HUES64 (cell line): ENCODE measurements at regions not wholly inside any gene's neighbourhood (a gene's known extent, or its start where the extent isn't known, plus 50 kb on each side); places are given as distances from the start of the nearest gene placed in this dataset.

Experiments used
- H3K27ac ChIP-seq: 2 replicates; pipeline ENCODE4 v1.7.0; 2013; ENCODE audit warnings: low read depth, low read length, inconsistent platforms
- H3K27me3 ChIP-seq: 2 replicates; pipeline ENCODE4 v1.6.1; 2013; ENCODE audit warnings: mild to moderate bottlenecking, low read length; ENCODE audit not compliant: insufficient read depth
- H3K36me3 ChIP-seq: 2 replicates; pipeline ENCODE4 v1.6.1; 2013; ENCODE audit warnings: mild to moderate bottlenecking, low read length; ENCODE audit not compliant: insufficient read depth
- H3K4me1 ChIP-seq: 2 replicates; pipeline ENCODE4 v1.6.1; 2013; ENCODE audit warnings: mild to moderate bottlenecking, low read length, moderate library complexity; ENCODE audit not compliant: insufficient read depth
- H3K4me3 ChIP-seq: 2 replicates; pipeline ENCODE4 v1.5.1; 2013; ENCODE audit warnings: mild to moderate bottlenecking, low read length, moderate library complexity
- H3K9ac ChIP-seq: 2 replicates; pipeline ENCODE4 v1.6.1; 2013; ENCODE audit warnings: mild to moderate bottlenecking, low read depth, low read length
- H3K9me3 ChIP-seq: 2 replicates; pipeline ENCODE4 v1.6.1; 2013; ENCODE audit warnings: low read depth, low read length; ENCODE audit not compliant: insufficient read depth
- WGBS: fragments of 150-250, 120-280 bp; methylation state at CpG from one replicate; pipeline ENCODE4 v1.1.7; 2013; ENCODE audit warnings: missing lambda C conversion rate; 5-methylcytosine and 5-hydroxymethylcytosine counted together

DNA sequence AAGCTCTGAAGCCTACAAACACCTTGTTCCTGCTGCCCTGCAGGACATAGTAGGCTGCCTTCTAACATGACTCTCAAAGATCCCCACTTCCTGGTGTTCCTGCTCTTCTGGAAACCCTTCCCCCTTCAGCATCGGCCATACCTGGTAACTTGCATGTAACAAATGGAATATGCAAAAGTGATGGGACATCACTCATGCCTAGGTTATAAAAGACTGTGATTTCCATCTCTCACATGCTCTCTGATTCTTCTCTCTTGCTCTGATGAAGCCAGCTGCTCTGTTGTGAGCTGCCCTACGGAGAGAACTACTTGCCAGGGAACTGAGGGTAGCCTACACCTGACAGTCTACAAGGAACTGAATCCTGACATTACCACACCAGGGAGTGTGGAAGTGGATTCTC, 72.9 kb upstream of the IRX6 start:
- 92% methylated on average over 2 of the region's 2 CpGs for WGBS
- H3K4me3 ChIP-seq = no peak overlapping the region
- no peaks in the 10 kb centered on the region for H3K36me3 ChIP-seq
- H3K27ac ChIP-seq = no peak overlapping the region
- H3K9ac ChIP-seq = no peak overlapping the region
- peaks cover 7% of the 10 kb centered on the region for H3K4me1 ChIP-seq
- H3K9me3 ChIP-seq = no peaks in the 10 kb centered on the region
- H3K27me3 ChIP-seq = no peaks in the 10 kb centered on the region

DNA sequence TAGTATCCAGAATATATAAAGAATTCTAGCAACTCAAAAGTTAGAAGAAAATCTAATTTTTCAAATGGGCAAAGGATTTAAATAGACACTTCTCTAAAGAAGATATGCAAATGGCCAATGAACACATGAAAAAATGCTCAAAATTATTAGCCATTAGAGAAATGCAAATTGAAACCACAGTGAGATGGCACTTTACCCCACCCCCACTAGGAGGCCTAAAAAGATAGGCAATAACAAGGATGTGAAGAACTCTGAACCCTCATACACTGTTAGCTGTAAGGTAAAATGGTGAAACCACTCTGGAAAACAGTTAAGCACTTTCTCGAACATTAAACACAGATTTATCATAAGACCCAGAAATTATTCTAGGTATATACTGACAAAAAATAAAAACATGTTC, 71.4 kb upstream of the IRX6 start:
- no peaks in the 10 kb centered on the region for H3K9me3 ChIP-seq
- H3K36me3 ChIP-seq = no peaks in the 10 kb centered on the region
- H3K27ac ChIP-seq = no peak overlapping the region
- H3K27me3 ChIP-seq = no peaks in the 10 kb centered on the region
- no peak overlapping the region for H3K9ac ChIP-seq
- peaks cover 7% of the 10 kb centered on the region for H3K4me1 ChIP-seq
- no peak overlapping the region for H3K4me3 ChIP-seq
- WGBS = no CpG with 5 or more reads among the region's 1 CpG

DNA sequence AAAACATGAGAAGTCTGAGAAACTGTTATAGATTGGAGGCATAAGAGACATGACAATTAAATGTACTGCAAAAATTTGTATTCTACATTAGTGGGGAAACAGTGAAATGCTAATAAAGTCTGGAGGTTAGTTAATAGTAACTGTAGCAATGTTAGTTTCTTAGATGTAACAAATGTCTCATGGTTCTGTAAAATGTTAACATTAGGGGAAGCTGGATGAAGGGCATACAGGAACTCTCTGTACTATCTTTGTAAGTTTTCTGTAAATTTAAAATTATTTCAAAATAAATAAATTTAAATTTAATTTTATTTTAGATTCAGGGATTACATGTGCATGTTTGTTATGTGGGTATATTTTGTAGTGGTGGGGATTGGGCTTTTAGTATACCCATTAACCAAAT, 70.0 kb upstream of the IRX6 start:
- H3K27ac ChIP-seq = no peak overlapping the region
- H3K4me1 ChIP-seq = peaks cover 7% of the 10 kb centered on the region
- H3K27me3 ChIP-seq = no peaks in the 10 kb centered on the region
- no peaks in the 10 kb centered on the region for H3K36me3 ChIP-seq
- H3K9me3 ChIP-seq = no peaks in the 10 kb centered on the region
- H3K4me3 ChIP-seq = no peak overlapping the region
- H3K9ac ChIP-seq = no peak overlapping the region

DNA sequence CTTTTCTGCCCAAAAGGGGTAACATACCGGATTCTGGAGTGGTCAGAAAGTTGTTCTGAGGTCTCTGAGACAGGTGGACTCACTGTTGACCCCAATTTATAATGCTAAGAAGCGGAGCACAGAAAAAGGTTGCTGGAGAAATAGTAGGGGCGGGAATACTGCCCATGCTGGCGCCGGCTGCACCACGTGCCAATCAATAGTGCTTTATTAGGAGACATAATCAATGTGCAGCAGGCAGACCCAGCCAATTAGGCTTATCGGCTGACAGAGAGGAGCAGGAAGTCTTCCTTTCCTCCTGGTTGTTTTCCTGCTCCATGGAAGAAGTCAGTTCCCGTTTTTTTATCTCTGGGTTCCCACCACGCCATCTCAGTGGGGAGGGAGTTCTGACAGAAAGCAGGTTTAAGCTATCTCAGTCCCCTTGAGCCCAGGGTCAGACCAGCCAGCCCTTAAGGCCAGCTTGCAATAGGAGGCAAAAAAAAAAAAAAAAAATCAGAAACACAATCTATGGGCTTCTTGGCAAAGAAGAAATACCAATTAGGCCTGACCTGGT, 68.2 kb upstream of the IRX6 start:
- H3K27me3 ChIP-seq = no peaks in the 10 kb centered on the region
- no peaks in the 10 kb centered on the region for H3K4me1 ChIP-seq
- H3K36me3 ChIP-seq = no peaks in the 10 kb centered on the region
- no peaks in the 10 kb centered on the region for H3K9me3 ChIP-seq
- H3K27ac ChIP-seq = no peak overlapping the region
- no peak overlapping the region for H3K4me3 ChIP-seq
- WGBS = 87% methylated on average over 9 of the region's 9 CpGs
- H3K9ac ChIP-seq = no peak overlapping the region

DNA sequence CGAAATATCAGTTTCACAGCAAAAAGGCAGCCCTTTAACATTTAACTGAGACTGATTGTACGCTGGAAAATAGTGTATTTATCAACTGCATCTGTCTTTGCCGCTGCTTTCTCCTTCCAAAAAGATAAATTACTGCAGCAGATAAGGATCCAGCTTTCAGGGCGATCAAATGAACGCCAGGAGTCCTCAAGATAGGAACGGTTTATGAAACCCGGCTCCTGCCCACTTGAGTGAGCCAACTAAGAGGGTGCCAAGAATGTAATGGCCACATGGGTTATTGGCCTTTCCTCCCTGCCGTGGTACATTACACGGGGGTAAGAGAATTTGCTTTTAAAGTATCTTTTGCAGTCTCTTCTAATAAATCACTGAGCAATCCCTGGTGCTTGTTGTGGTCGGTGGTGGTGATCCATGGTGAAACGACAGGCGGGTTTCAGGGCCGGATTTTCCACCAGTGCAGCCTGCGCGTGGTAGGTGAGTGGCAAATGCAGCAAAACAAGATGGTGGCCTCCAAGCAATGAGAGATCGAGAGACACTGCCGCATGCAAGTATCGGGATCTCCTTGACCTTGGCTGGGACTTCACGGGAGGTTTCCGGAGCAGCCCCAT, 67.5 kb upstream of the IRX6 start:
- H3K9ac ChIP-seq = no peak overlapping the region
- whole genome bisulfite sequencing = 93% methylated on average over 20 of the region's 20 CpGs
- no peaks in the 10 kb centered on the region for H3K36me3 ChIP-seq
- H3K4me1 ChIP-seq = no peaks in the 10 kb centered on the region
- no peaks in the 10 kb centered on the region for H3K27me3 ChIP-seq
- H3K4me3 ChIP-seq = no peak overlapping the region
- no peaks in the 10 kb centered on the region for H3K9me3 ChIP-seq
- no peak overlapping the region for H3K27ac ChIP-seq

DNA sequence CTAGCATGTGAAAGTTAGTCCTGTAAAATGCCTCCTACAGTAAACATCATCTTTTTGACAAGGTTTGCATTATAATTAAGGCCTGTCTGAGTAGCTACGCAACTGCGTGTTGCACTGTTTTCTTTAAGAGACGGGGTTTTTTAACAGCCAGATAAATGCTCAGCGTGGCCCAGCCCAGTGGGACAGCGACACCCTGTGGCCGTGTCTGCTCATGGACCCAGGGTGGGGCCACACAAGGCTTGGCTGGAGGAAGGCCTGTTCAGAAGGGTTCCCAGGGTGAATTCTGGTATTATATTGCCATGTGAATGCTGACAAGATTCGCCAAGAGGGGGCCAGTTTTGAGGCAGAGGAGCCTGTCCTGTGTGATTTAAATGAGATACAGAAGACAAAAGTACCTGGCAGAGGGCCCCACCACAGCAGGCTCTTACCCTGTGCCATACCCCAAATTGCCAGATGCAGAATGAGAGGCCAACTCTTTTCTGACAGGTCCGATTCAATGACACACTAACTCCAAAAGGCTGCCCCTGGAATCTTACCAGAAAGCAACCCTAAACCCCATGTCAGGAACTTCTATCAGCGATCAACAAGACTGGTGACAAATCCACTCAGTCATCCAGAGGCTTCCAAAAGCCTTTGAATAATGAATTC, 65.9 kb upstream of the IRX6 start:
- Histone ChIP-seq H3K27me3 (no peaks in the 10 kb centered on the region), H3K27ac (no peak overlapping the region), H3K9me3 (no peaks in the 10 kb centered on the region), H3K4me1 (no peaks in the 10 kb centered on the region), H3K36me3 (no peaks in the 10 kb centered on the region), H3K4me3 (no peak overlapping the region), H3K9ac (no peak overlapping the region)
- 34% methylated on average over 9 of the region's 9 CpGs for WGBS

DNA sequence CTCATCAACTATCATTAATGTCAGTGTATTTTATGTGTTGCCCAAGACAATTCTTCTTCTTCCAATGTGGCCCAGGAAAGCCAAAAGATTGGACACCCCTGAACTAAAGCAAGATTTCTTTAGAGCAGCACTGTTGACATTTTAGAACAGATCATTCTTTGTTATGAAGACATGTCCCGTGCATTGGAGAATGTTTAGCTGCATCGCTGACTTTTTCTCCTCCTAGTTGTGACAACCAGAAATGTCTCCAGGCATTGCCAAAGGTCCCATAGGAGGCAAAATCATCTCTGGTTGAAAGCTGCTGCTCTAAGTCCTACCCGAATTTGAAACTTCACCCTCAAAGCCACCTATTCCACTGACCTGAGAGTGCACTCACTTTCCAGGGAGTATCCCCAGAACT, 62.7 kb upstream of the IRX6 start:
- no peak overlapping the region for H3K9ac ChIP-seq
- H3K9me3 ChIP-seq = no peaks in the 10 kb centered on the region
- H3K4me1 ChIP-seq = no peaks in the 10 kb centered on the region
- no peak overlapping the region for H3K4me3 ChIP-seq
- no peak overlapping the region for H3K27ac ChIP-seq
- 90% methylated on average over 3 of the region's 3 CpGs for WGBS
- H3K36me3 ChIP-seq = no peaks in the 10 kb centered on the region
- no peaks in the 10 kb centered on the region for H3K27me3 ChIP-seq

DNA sequence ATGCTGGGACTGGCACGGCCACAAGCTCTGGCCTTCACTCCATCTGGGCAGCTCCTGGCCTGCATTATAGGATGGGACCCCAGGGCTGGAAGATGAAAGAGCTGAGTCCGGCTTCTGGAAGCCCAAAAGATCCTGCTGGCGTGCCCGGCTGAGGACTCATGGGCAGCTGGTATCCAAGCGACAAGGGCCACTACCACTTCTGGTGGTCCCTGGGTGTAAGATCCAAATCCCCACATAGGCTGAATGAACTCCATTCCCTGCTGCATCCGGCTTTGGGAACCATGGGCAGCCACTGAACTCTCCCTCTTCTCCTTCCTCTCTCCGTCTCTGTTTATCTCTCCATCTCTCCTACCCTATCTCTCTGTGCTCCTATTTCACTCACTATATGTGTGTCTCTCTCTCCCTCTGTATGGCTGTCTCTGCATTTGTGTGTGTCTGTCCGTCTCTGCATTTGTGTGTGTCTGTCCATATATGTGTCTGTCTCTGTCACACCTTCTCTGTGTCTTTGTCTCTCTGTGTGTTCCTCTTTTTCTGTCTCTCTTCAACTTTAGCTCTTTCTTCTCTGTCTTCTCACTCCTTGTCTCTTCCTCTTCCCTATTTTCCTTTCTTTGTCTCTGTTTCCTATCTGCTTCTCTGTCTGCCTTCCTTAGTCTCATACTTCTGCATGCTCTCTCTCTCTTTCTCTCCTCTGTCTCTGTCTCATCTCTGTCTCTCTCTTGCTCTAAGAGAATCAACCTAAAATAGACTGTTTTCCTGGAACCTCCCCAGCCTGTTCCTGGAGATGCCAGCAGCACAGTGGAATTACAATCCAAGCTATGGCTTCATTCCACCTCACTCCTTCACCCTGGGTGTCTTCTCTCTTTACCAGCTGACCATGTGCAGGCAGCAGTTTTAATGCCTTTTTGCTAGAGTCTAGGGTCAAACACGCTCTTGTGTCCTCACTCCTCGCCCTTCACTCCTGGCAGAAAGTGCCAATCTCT, 60.4 kb upstream of the IRX6 start:
- H3K27me3 ChIP-seq = no peaks in the 10 kb centered on the region
- H3K4me1 ChIP-seq = no peaks in the 10 kb centered on the region
- 87% methylated on average over 10 of the region's 10 CpGs for WGBS
- H3K36me3 ChIP-seq = no peaks in the 10 kb centered on the region
- H3K9me3 ChIP-seq = no peaks in the 10 kb centered on the region
- no peak overlapping the region for H3K4me3 ChIP-seq
- H3K27ac ChIP-seq = no peak overlapping the region
- H3K9ac ChIP-seq = no peak overlapping the region

DNA sequence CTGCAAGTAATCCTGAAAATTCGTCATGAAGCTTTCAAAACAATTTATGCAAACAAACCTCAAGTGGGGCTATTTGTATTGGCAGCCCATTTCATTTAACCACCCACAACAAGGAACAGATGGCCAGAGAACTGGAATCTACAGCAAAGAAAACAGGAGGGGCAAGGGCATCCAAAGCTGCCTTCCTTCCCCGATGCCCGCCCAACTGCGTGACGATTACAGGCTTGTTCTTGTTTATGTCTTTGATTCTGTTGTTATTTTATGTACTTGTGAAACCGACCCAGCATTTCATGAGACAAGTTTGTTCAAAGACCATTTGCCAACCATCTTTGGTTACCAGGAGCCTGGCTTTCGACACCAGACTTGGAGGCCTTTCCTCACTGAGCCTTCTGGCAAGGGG, 59.1 kb upstream of the IRX6 start:
- no peaks in the 10 kb centered on the region for H3K27me3 ChIP-seq
- no peaks in the 10 kb centered on the region for H3K36me3 ChIP-seq
- no peak overlapping the region for H3K27ac ChIP-seq
- WGBS = 91% methylated on average over 7 of the region's 7 CpGs
- H3K9me3 ChIP-seq = no peaks in the 10 kb centered on the region
- H3K4me1 ChIP-seq = no peaks in the 10 kb centered on the region
- no peak overlapping the region for H3K9ac ChIP-seq
- H3K4me3 ChIP-seq = no peak overlapping the region

DNA sequence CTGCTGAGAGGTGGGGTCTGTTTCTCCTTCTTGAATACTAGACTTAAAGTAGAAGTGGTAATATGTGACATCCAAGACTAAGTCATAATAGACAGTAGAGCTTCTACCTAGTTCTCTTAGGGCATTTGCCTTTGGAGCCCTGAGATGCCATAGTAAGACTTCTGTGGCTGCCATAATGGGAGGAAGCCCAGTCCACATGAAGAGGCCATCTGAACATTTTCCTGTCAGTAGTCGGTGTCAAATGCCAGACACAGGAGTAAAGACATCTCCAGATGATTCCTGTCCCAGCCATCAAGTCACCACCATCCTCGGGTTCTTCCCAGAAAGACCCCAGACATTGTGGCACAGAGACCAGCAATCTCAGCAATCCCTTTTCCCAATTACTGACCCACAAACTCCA, 58.1 kb upstream of the IRX6 start:
- Histone ChIP-seq H3K27ac (no peak overlapping the region), H3K27me3 (no peaks in the 10 kb centered on the region), H3K36me3 (no peaks in the 10 kb centered on the region), H3K4me1 (no peaks in the 10 kb centered on the region), H3K9me3 (no peaks in the 10 kb centered on the region), H3K9ac (no peak overlapping the region), H3K4me3 (no peak overlapping the region)
- WGBS = 97% methylated on average over 2 of the region's 2 CpGs

DNA sequence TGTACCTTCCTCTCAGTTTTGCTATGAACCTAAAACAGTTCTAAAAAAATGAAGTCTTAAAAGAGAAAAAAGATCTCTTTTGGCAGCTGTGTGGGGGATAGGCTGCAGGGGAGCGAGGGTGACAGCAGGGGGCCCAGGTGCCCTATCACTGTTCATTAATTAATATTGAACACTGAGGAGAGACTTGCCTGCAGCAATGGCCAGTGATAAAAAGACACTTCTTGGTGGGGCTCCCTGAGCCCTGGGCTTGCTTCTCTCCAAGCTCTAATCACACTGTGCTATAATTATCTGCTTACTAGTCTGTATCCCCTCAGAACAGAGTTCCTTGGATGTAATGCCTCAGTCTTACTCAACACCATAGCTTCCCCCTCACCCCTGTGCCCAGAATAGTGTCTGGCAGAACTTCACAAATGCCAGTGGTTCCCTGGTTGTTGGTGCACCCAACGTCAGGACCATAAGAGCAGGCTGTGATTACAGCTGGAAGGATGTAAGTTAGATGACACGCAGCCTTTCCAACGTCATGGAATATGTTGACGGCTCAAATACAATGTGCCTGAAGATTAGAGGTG, 52.0 kb upstream of the IRX6 start:
- H3K36me3 ChIP-seq = no peaks in the 10 kb centered on the region
- no peak overlapping the region for H3K27ac ChIP-seq
- H3K9me3 ChIP-seq = no peaks in the 10 kb centered on the region
- no peak overlapping the region for H3K9ac ChIP-seq
- no peaks in the 10 kb centered on the region for H3K4me1 ChIP-seq
- H3K4me3 ChIP-seq = no peak overlapping the region
- no peaks in the 10 kb centered on the region for H3K27me3 ChIP-seq
- 88% methylated on average over 5 of the region's 5 CpGs for WGBS
